Inflammatory macrophage (primary cell): ENCODE measurements at regions not wholly inside any gene's neighbourhood (a gene's known extent, or its start where the extent isn't known, plus 50 kb on each side); places are given as distances from the start of the nearest gene placed in this dataset.
"Not testable (repeated sequence)": the region's sequence is repeated elsewhere in the genome, so short reads cannot be mapped to it uniquely, and the experiment has no call there.

Experiments
- DNase-seq, 2 donors: peaks; one replicate each; pipeline ENCODE4 v3.0.0-alpha.2; 2020 to 2022

DNA sequence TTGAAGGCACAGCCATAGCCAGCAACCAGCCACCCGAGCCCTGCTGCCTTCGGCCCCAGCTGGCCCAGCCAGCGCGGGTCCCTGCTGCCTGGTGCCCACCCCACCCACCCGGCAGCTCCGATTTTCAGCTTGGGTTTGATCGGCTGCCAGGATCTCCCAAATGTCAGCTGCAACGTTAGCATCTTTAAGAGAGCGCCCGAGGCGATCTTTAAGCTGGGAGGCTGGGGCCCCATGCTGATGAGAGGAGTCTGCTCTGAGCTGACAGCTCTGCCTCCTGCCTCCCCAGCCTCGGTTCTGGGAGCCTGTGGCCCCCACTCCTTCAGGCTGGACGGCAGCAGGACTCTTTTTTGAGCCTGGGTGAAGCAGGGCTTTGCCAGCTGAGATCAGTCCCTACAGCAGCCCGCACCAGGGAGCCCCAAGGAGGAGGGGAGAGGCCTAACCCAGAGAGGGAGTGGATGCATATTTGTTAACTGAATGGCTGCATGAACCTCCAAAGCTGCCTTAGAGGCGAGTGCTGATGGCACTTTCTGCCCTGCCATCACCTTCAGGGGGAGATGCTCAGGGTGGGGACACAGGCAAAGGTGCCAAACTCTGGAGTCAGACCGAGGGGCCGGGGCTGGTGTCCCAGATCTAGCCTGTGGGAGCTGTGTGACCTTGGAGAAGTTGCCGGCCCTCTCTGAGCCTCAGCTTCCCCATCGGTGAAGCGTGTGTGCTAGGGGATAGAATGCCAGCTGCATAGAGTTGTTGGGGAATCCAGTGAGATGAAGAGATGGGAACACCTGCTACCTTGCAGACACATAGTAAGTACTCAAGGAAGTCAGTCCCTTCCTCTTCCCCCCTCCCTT, 165.5 kb downstream of the C9orf50 start:
- no peak for DNase-seq

DNA sequence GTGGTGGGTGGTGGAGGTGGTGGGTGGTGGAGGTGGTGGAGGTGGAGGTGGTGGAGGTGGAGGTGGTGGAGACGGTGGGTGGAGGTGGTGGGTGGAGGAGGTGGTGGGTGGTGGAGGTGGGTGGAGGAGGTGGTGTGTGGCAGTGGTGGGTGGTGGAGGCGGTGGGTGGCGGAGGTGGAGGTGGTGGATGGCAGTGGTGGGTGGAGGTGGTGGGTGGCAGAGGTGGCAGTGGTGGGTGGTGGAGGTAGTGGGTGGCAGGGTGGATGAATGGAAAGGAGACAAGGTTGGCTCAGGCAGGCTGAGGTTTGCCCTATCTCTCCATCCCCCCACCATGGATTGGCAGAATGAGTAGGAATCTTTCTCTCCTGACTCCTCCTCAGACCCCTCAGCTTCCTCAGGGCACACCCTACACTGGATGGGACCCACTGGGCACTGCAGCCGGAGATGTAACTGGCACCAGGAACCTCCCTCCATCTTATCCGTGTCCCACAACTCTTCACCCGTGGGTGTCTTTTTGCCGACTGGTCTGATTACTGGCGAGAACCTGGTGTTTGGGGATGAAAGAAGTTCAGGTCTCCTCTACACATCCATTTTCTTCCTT, 166.3 kb downstream of the C9orf50 start:
- DNase-seq: no peak

DNA sequence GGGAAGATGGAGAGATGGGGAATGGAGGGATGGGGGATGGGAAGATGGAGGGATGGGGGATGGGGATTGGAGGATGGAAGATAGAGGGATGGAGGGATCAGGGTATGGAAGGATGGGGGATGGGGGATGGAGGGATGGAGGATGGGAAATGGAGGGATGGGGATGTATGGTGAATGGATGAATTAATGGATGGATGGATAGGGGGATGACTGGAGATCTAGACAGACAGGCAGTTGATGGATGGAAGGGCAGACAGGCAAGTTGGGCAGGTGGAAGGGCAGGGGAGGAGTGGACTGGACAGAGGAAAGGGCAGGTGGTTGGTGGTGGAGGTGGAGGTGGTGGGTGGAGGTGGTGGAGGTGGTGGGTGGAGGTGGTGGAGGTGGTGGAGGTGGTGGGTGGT, 167.2 kb downstream of the C9orf50 start:
- no peak for DNase-seq

DNA sequence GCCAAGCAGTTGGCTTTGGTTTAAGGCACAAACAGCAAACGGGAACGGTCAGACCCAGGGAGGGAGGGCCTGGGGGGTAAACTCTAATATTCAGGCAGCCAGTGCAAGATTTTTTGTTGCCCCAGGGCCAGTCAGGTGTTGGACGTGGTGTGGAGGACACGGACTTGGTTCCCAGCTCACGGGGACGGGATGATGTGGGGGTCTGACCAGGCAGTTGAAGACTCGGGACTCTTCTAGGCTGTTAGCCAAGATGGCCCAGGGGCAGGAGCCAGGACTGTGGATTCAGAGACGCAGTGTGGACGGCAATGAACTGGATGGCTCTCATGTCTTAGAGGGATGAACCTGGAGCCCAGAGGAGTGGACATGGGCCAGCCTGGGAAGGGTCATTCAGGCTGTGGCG, 169.2 kb downstream of the C9orf50 start:
- DNase-seq: no peak

GRCh38 chr9:129451089-129451656, 169.7 kb downstream of the C9orf50 start:
- DNase-seq: no peak

DNA sequence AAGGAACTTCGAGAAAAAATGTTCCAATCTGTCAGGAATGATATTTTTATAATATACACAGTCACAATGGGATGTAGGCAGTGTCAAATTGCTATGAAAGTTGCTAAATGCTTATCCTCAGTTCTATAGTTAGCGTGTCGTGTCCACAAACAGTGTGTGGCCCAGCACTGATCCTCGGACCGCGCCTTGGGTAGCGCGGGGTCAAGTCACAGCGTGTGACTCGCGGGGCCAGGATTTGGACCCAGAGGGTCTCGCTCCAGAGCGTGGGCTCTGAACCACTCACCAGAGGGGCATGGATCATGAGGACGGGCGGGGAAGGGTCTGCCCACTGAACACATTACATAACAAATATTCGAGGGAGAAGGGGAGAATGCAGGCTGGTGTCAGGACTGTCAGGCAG, 171.8 kb downstream of the C9orf50 start:
- no peak for DNase-seq

DNA sequence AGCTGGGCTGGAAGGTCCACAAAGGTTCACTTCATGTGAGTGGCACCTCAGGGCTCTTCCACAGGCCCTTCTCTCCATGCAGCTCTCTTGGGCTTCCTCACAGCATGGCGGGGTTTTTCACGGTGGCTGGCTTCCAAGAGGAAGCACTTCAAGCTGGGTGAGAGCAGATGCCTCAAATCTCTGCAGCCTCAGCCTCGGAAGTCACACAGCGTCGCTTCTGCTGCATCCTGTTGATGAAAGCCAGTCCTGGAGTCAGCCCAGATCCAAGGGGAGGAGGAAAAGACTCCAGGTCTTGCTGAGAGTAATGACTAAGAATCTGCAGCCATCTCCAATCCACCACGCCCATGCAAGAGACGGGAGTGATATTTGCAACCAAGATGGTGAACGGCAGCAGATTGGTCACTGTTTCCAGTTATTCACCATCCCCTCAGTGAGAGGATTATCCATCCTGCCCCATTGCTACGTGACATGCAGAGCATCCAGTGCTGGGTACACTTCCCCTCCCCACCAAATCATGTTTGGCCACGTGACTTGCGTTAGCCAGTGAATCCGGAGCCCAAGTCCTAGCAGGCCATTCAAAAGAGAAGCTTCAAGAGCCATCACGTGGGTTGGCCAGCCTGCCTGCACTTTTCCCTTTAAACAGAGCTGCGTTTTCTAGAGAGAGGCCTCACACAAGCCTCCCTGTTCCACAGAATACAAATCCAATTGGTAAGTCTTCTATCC, 173.9 kb downstream of the C9orf50 start:
- DNase-seq: no peak

- DNase-seq: no peak
These were observed 175.1 kb downstream of the C9orf50 start for GRCh38 chr9:129445794-129446306.

GRCh38 chr9:129443515-129444164, 177.3 kb downstream of the C9orf50 start:
- not testable (repeated sequence) for DNase-seq

DNA sequence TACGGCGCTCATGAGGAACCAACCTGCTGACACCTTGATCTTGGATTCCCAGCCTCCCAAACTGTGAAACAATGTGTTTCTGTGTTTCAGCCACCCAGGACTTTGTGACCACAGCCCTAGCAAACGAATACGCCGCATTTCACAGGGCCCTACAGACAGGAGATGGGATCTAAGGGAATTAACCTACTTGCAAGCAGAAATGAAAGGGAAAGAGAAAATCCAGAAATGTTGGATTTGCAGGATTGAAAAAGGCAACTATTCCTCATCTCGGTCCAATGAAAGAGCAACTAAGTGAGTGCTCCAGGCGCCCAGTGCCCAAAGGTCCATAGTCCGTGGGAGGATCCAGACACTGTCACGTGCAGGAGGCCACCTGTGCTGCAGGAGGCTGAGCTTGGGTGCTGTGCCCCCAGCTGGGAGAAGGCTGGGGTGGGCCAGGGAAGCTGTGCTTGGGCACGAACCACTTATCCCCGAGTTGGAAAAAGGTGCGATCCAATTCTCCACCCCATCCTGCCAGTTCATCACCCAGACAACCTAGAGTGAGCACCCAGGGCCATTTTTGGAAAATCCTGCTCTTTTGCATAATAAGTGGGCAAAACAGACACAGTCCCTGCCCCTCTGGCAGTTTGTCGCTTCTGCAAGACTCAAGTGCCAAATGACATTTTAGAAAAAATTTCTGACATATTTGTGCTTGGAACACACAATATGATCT, 177.9 kb downstream of the C9orf50 start:
- DNase-seq: no peak

DNA sequence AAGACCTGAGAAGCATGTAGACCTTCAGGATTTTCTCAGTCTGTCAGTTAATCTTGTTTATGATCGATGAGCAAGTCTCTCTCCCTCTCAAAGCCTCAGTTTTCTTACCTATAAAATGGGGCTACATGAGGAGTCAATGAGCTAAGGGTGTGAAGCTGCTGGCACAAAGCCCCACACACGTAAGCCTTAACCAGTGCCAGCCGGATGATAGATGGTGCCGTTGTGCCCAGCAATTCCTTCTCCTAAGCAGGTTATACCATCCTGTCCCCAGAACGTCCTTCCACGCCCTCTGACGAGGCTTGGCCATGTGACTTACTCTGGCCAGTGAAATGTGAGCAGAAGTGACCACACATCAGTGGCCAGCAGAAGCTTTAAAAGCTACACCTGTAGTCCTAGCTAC, 179.0 kb downstream of the C9orf50 start:
- no peak for DNase-seq

- DNase-seq: no peak
These were observed 180.3 kb downstream of the C9orf50 start for GRCh38 chr9:129440435-129441186.

- DNase-seq: no peak
These were observed 181.7 kb downstream of the C9orf50 start for GRCh38 chr9:129439242-129439641.

DNA sequence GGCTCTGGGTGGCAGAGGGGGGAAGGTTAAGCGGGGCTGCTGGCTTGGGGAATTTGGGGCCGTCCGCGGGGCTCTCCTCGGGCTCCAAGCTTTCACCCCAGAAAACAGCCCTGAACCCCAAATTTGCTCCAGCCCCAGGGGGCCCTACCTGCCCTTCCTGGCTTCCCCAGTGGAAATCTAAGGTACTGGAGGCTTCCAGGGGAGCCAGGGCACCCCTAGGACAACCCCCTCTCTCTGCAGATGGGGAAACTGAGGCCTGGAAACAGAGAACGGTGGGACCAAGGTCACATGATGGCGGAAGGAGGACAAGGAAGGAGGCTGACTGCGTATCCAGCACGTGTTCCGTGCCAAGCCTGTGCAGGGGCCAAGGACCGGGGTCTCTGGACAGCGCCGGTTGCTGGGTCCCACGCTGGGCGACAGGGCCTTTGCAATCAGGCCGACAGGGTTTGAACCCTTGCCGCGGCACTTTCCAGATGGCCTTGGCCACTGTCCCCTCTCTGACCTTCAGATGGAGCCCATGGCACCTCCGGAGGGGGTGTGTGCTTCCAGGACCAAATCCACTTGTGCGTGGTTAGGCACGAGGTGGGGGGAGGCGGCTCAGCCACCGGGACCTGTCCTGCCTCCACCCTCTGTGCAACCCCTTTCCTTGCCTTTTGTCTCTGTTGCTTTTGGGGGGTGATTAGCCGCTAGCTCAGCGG, 183.1 kb downstream of the C9orf50 start:
- DNase-seq: no peak

- DNase-seq: peak in 1 of 2 donors; percentile 46
These were observed 183.9 kb downstream of the C9orf50 start for GRCh38 chr9:129436751-129437625.

- no peak for DNase-seq
These were observed 184.7 kb downstream of the C9orf50 start for GRCh38 chr9:129435988-129436717.

DNA sequence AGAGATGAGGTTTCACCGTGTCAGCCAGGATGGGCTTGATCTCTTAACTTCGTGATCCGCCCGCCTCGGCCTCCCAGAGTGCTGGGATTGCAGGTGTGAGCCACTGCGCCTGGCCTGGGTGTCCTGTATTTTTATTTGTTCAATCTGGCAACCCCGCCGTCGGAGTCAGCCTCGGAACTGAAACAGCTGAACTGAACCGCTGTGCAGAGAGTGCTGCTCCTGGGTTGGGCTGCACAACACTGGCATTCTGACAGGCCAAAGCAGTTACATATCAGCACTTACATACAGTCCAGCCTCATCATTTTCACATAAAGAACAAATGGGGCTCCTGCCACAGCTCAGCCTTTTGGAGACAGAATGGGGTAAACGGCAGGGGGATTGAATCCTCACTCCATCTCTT, 185.6 kb downstream of the C9orf50 start:
- no peak for DNase-seq

- no peak for DNase-seq
These were observed 186.7 kb downstream of the C9orf50 start for GRCh38 chr9:129434187-129434586.
